ENCODE measurements at regions not wholly inside any gene's neighbourhood (a gene's known extent, or its start where the extent isn't known, plus 50 kb on each side); places are given as distances from the start of the nearest gene placed in this dataset.
"Not testable (repeated sequence)": the region's sequence is repeated elsewhere in the genome, so short reads cannot be mapped to it uniquely, and the experiment has no call there.

GRCh38 chr3:166818464-166818863 lies 561.6 kb downstream of the ZBBX start:
- DNase-seq (ENCODE audit: low spot score): no peak

GRCh38 chr3:166817269-166817668 lies 562.8 kb downstream of the ZBBX start:
- DNase-seq (ENCODE audit: low spot score): not testable (repeated sequence)

- no peak for DNase-seq (ENCODE audit: low spot score)
Observed at GRCh38 chr3:166810741-166811445, 569.2 kb downstream of the ZBBX start.

GRCh38 chr3:166809520-166809919 lies 570.6 kb downstream of the ZBBX start:
- DNase-seq (ENCODE audit: low spot score): no peak

- no peak for DNase-seq (ENCODE audit: low spot score)
Observed at GRCh38 chr3:166788936-166789335, 591.2 kb downstream of the ZBBX start.

- DNase-seq (ENCODE audit: low spot score): no peak
Observed at GRCh38 chr3:166785876-166786275, 594.2 kb downstream of the ZBBX start.

- no peak for DNase-seq (ENCODE audit: low spot score)
Observed at GRCh38 chr3:166783206-166783605, 596.9 kb downstream of the ZBBX start.

- no peak for DNase-seq (ENCODE audit: low spot score)
Observed at GRCh38 chr3:166764698-166765318, 615.3 kb downstream of the ZBBX start.

- no peak for DNase-seq (ENCODE audit: low spot score)
Observed at GRCh38 chr3:166759736-166760513, 620.2 kb downstream of the ZBBX start.

GRCh38 chr3:166752214-166752613 lies 627.9 kb downstream of the ZBBX start:
- no peak for DNase-seq (ENCODE audit: low spot score)

GRCh38 chr3:166743481-166744134 lies 636.5 kb downstream of the ZBBX start:
- no peak for DNase-seq (ENCODE audit: low spot score)

GRCh38 chr3:166734734-166735133 lies 645.4 kb downstream of the ZBBX start:
- DNase-seq (ENCODE audit: low spot score): no peak

GRCh38 chr3:166731701-166732100 lies 648.4 kb downstream of the ZBBX start:
- DNase-seq (ENCODE audit: low spot score): no peak

GRCh38 chr3:166721466-166721865 lies 658.6 kb downstream of the ZBBX start:
- no peak for DNase-seq (ENCODE audit: low spot score)

GRCh38 chr3:166714206-166714605 lies 665.9 kb downstream of the ZBBX start:
- DNase-seq (ENCODE audit: low spot score): no peak

- no peak for DNase-seq (ENCODE audit: low spot score)
Observed at GRCh38 chr3:166713787-166714186, 666.3 kb downstream of the ZBBX start.

- no peak for DNase-seq (ENCODE audit: low spot score)
Observed at GRCh38 chr3:166706094-166706493, 674.0 kb downstream of the ZBBX start.

- no peak for DNase-seq (ENCODE audit: low spot score)
Observed at GRCh38 chr3:166697495-166697894, 682.6 kb downstream of the ZBBX start.

- DNase-seq (ENCODE audit: low spot score): no peak
Observed at GRCh38 chr3:166696103-166696502, 684.0 kb downstream of the ZBBX start.

- DNase-seq (ENCODE audit: low spot score): no peak
Observed at GRCh38 chr3:166688665-166689064, 691.4 kb downstream of the ZBBX start.

GRCh38 chr3:166685246-166685645 lies 694.9 kb downstream of the ZBBX start:
- no peak for DNase-seq (ENCODE audit: low spot score)

GRCh38 chr3:166684077-166684476 lies 696.0 kb downstream of the ZBBX start:
- not testable (repeated sequence) for DNase-seq (ENCODE audit: low spot score)

- DNase-seq (ENCODE audit: low spot score): no peak
Observed at GRCh38 chr3:166669781-166670180, 710.3 kb downstream of the ZBBX start.
